Stomach (tissue), 8 donors: ENCODE measurements at regions not wholly inside any gene's neighbourhood (a gene's known extent, or its start where the extent isn't known, plus 50 kb on each side); places are given as distances from the start of the nearest gene placed in this dataset.

ENCODE experiments used
- DNase-seq, 2 donors: peaks; one replicate each; pipeline versions ENCODE4 v3.0.0 to v3.0.0-alpha.2; 2013 to 2019
- H3K27ac ChIP-seq, 5 donors: fragments of 200-600 bp in 4 of 5; sonication (generic) in 4 of 5; one replicate each; pipeline ENCODE4 v1.5.1; 2013 to 2019; ENCODE audit warnings: mild to moderate bottlenecking in 1 of 5, moderate library complexity in 1 of 5
- H3K27me3 ChIP-seq, 3 donors: fragments of 200-600 bp; sonication (generic); one replicate each; pipeline ENCODE4 v1.5.1; 2017 to 2019; ENCODE audit warnings: mixed run types in 1 of 3
- H3K36me3 ChIP-seq, 4 donors: fragments of 200-600 bp; sonication (generic); 1 replicate in 3 of 4; 2 replicates in 1 of 4; pipeline ENCODE4 v1.5.1; 2016 to 2019
- H3K4me1 ChIP-seq, 4 donors: fragments of 200-600 bp; sonication (generic); one replicate each; pipeline ENCODE4 v1.5.1; 2016 to 2019
- H3K4me3 ChIP-seq, 4 donors: fragments of 200-600 bp; sonication (generic) in 3 of 4; one replicate each; pipeline ENCODE4 v1.5.1; 2016 to 2019; ENCODE audit warnings: mild to moderate bottlenecking in 1 of 4
- H3K9me3 ChIP-seq, 4 donors: fragments of 200-600 bp; sonication (generic); one replicate each; pipeline ENCODE4 v1.5.1; 2016 to 2019
- EP300 ChIP-seq: sonication (generic); formaldehyde crosslinking; IDR thresholded peaks from one replicate; pipeline ENCODE4 v1.6.1; 2017; ENCODE audit warnings: antibody characterized with exemption
- POLR2A ChIP-seq, 4 donors: fragments of 450-650 bp; IDR thresholded peaks; one replicate each; pipeline ENCODE4 v1.6.1; 2016; ENCODE audit warnings: antibody characterized with exemption in 4 of 4, control low read depth in 2 of 4, mild to moderate bottlenecking in 1 of 4, moderate library complexity in 1 of 4
- POLR2AphosphoS5 ChIP-seq, 3 donors: sonication (generic); formaldehyde crosslinking; IDR thresholded peaks; one replicate each; pipeline ENCODE4 v1.6.1; 2016; ENCODE audit warnings: antibody characterized with exemption in 3 of 3
- WGBS, 5 donors: extraction: QIAGEN DNeasy Blood & Tissue Kit in 3 of 5; methylation state at CpG; one replicate each; pipeline versions ENCODE4 v1.1.5 to v1.1.7; 2013 to 2018; 5-methylcytosine and 5-hydroxymethylcytosine counted together
- intact Hi-C: fragments of 100-400 bp; cut with DNase I; formaldehyde crosslinking; loops from one replicate; pipeline ENCODE4 v1.15.1; 2023; ENCODE audit warnings: low total_unique reads
- TF ChIP-seq, protein P1 (sequence below), 7 experiments: fragments of 450-650 bp in 4 of 7; fragments of 200-600 bp in 3 of 7; sonication (generic) in 3 of 7; IDR thresholded peaks; one replicate each; pipeline ENCODE4 v1.5.1; 2016 to 2019; ENCODE audit warnings: antibody characterized with exemption in 7 of 7, control low read depth in 2 of 7, mild to moderate bottlenecking in 1 of 7
- donor health status: healthy with polysubstance abuse.
- donor health status: Bipolar disorder and iron deficiency.
- donor health status: healthy.

DNA sequence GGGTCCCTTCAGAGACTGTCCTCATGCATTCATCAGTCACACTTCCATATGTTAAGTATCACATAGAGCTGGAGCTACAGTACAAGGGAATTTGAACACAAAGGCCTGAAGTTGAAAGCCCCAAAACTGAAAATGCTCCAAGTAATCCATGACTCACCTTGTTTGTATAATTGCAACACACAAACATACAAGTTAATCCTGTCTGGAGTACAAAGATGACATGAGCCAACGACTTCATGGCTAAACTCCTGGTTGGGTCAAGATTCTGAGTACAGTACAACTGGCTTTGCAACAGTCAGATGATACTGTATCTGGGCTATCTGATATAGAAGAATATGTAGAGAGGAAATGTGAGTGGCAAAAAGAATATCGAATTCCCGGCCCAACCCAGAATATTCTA lies 73.1 kb upstream of the AASS start:
- Histone ChIP-seq H3K4me3 (no peak overlapping the region), H3K27ac (no peak overlapping the region), H3K9me3 (no peaks in the 10 kb centered on the region), H3K27me3 (no peaks in the 10 kb centered on the region), H3K36me3 (no peaks in the 10 kb centered on the region), H3K4me1 (no peaks in the 10 kb centered on the region)
- WGBS, 5 donors: 54 to 62% (median 60%) methylated on average over 3 of the region's 3 CpGs
- no peak for TF ChIP-seq POLR2AphosphoS5 (IDR thresholded peaks at IDR 0.05)
- TF ChIP-seq, protein P1, sequence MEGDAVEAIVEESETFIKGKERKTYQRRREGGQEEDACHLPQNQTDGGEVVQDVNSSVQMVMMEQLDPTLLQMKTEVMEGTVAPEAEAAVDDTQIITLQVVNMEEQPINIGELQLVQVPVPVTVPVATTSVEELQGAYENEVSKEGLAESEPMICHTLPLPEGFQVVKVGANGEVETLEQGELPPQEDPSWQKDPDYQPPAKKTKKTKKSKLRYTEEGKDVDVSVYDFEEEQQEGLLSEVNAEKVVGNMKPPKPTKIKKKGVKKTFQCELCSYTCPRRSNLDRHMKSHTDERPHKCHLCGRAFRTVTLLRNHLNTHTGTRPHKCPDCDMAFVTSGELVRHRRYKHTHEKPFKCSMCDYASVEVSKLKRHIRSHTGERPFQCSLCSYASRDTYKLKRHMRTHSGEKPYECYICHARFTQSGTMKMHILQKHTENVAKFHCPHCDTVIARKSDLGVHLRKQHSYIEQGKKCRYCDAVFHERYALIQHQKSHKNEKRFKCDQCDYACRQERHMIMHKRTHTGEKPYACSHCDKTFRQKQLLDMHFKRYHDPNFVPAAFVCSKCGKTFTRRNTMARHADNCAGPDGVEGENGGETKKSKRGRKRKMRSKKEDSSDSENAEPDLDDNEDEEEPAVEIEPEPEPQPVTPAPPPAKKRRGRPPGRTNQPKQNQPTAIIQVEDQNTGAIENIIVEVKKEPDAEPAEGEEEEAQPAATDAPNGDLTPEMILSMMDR (IDR thresholded peaks at IDR 0.05): no peak
- TF ChIP-seq EP300: no peak
- no peak for TF ChIP-seq POLR2A (IDR thresholded peaks at IDR 0.05)
- no peak for DNase-seq
- intact Hi-C loops: loop anchor here (10.0 kb wide), 1 partner anchor 308 kb away; no protein-coding TSS in a partner anchor

DNA sequence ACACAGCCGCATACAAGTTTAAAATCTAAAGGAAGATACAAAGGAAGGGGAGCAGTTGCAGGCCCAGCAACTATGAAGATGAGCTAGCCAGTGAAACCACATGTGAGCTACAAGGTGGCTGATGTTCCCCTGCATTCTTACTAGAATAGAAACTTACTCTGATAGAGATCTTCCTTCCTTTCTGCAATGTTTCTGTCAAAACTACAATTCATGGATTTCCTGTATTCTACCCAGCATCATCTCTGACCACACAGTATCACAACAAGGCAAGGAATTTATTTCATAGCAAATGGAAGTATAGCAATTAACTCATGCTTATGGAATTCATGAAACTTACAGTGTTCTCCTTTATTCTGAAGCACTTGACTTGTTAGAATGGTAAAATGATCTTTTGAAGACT lies 68.7 kb upstream of the AASS start:
- intact Hi-C loops: loop anchor here (10.0 kb wide), 1 partner anchor 312 kb away; no protein-coding TSS in a partner anchor
- H3K4me1 ChIP-seq: no peaks in the 10 kb centered on the region
- H3K4me3 ChIP-seq: no peak overlapping the region
- H3K9me3 ChIP-seq: peaks cover 0 to 6% (median 1%) of the 10 kb centered on the region in 4 donors
- H3K36me3 ChIP-seq: no peaks in the 10 kb centered on the region
- no peak for TF ChIP-seq EP300
- no peak for TF ChIP-seq POLR2A (IDR thresholded peaks at IDR 0.05)
- TF ChIP-seq, protein P1 (IDR thresholded peaks at IDR 0.05): no peak
- no peak for TF ChIP-seq POLR2AphosphoS5 (IDR thresholded peaks at IDR 0.05)
- WGBS, 5 donors: 75 to 93% (median 88%) methylated on average over 1 of the region's 1 CpG
- no peaks in the 10 kb centered on the region for H3K27me3 ChIP-seq
- DNase-seq: no peak
- no peak overlapping the region for H3K27ac ChIP-seq

DNA sequence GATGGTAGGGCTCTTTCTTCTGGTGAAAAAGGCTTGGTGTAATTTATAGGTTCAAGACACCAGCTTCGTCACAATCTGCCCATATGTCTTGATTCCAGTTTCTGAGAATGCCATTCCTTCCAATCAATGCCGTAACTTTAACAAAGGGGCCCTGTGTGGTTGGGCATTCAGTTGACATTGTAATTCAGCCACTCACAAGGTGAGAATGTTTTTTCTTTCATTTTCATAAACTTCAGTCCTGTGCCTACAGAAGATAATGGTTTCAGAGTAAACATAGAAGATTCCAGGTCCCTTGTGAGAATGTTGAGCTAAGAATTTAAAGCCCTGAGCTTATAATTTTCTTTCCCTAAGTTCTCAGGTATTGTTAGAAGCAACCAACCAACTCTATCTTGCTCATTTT lies 67.3 kb upstream of the AASS start:
- WGBS, 5 donors: 76 to 87% (median 81%) methylated on average over 2 of the region's 2 CpGs
- Histone ChIP-seq H3K4me3 (no peak overlapping the region), H3K4me1 (no peaks in the 10 kb centered on the region), H3K9me3 (peaks cover 0 to 20% (median 13%) of the 10 kb centered on the region in 4 donors), H3K27ac (no peak overlapping the region), H3K27me3 (no peaks in the 10 kb centered on the region), H3K36me3 (no peaks in the 10 kb centered on the region)
- intact Hi-C loops: loop anchor here (10.0 kb wide), 1 partner anchor 313 kb away; no protein-coding TSS in a partner anchor
- TF ChIP-seq, protein P1 (IDR thresholded peaks at IDR 0.05): no peak
- no peak for TF ChIP-seq EP300
- no peak for TF ChIP-seq POLR2AphosphoS5 (IDR thresholded peaks at IDR 0.05)
- no peak for TF ChIP-seq POLR2A (IDR thresholded peaks at IDR 0.05)
- DNase-seq: no peak

DNA sequence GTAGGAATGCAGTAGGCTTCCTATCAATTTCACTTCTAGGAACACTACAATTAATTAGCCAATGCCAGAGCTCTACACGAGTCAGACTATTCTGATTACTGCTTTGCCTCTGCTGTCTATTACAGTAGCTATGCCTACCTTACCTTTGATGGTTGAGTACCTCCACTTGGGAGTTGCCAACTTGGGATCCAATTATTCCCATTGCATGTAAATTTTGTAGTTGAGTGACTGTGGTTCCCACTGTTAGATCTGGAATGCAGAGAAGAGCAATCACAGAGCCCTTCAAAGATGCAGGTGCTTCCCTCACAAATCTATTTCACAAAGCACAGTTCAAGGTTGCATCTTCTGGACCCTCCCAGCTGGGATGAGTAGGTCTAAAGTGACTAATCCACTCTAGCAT lies 62.9 kb upstream of the AASS start:
- no peaks in the 10 kb centered on the region for H3K27me3 ChIP-seq
- H3K4me1 ChIP-seq: no peaks in the 10 kb centered on the region
- TF ChIP-seq, protein P1 (IDR thresholded peaks at IDR 0.05): no peak
- TF ChIP-seq EP300: no peak
- TF ChIP-seq POLR2A (IDR thresholded peaks at IDR 0.05): no peak
- no peak for TF ChIP-seq POLR2AphosphoS5 (IDR thresholded peaks at IDR 0.05)
- H3K9me3 ChIP-seq: peaks cover 0 to 23% (median 13%) of the 10 kb centered on the region in 4 donors
- intact Hi-C loops: no loop called here
- WGBS, 5 donors: 86 to 93% (median 90%) methylated on average over 1 of the region's 1 CpG
- no peak overlapping the region for H3K27ac ChIP-seq
- no peak for DNase-seq
- H3K4me3 ChIP-seq: no peak overlapping the region
- no peaks in the 10 kb centered on the region for H3K36me3 ChIP-seq
